Panc1 (cell line): ENCODE measurements at regions not wholly inside any gene's neighbourhood (a gene's known extent, or its start where the extent isn't known, plus 50 kb on each side); places are given as distances from the start of the nearest gene placed in this dataset.

Source experiments
- ATAC-seq: fragments of 200-7000 bp; cut with Tn5 transposase; 2 replicates; pipeline ENCODE4 v1.9.1; 2020; ENCODE audit warnings: mild to moderate bottlenecking, moderate library complexity
- BruUV-seq: library from RNA; stranded (reverse); fragments of 400-500 nt; replicated peaks from 2 replicates; lab custom pipeline; 2021; lab: Mats Ljungman, UMichigan
- CTCF ChIA-PET: fragments of 300-600 bp; sonication (Branson Sonifier 250); formaldehyde crosslinking; loops from one replicate; lab custom pipeline; 2022; ENCODE audit warnings: antibody characterized with exemption; lab: Charles Lee
- POLR2A ChIA-PET: fragments of 300-600 bp; sonication (Branson Sonifier 250); formaldehyde crosslinking; loops from one replicate; lab custom pipeline; 2022; ENCODE audit warnings: antibody characterized with exemption; lab: Charles Lee
- DNase-seq: peaks from one replicate; pipeline ENCODE4 v3.0.0-alpha.2; 2010; ENCODE audit warnings: low read depth, low spot score
- H3K27ac ChIP-seq: 2 replicates; pipeline ENCODE4 v1.5.1; 2011; ENCODE audit warnings: mild to moderate bottlenecking, low read length, inconsistent platforms
- H3K27me3 ChIP-seq: fragments of 200-500 bp; sonication (Bioruptor generic); 2 replicates; pipeline ENCODE4 v1.6.0; 2014; ENCODE audit warnings: low read length, inconsistent platforms; ENCODE audit not compliant: control insufficient read depth, insufficient read depth
- H3K36me3 ChIP-seq: fragments of 200-500 bp; sonication (Bioruptor generic); 2 replicates; pipeline ENCODE4 v1.5.1; 2014; ENCODE audit warnings: inconsistent platforms, mild to moderate bottlenecking, low read length, moderate library complexity; ENCODE audit not compliant: control insufficient read depth, insufficient read depth
- H3K4me1 ChIP-seq: 2 replicates; pipeline ENCODE4 v1.5.1; 2011; ENCODE audit warnings: inconsistent platforms, mild to moderate bottlenecking, low read length, moderate library complexity; ENCODE audit not compliant: control insufficient read depth, insufficient read depth
- H3K4me3 ChIP-seq, 2 experiments: 2 replicates each; pipeline ENCODE4 v1.5.1; 2011 to 2012; ENCODE audit warnings: low read depth in 2 of 2, low read length in 2 of 2, mild to moderate bottlenecking in 2 of 2, inconsistent platforms in 1 of 2, moderate library complexity in 1 of 2
- H3K9me3 ChIP-seq: fragments of 200-500 bp; sonication (Bioruptor generic); 2 replicates; pipeline ENCODE4 v1.5.1; 2014; ENCODE audit warnings: low read depth, mild to moderate bottlenecking, inconsistent platforms, low read length, moderate library complexity; ENCODE audit not compliant: control insufficient read depth, insufficient read depth
- POLR2AphosphoS5 ChIP-seq: IDR thresholded peaks from 2 replicates; pipeline ENCODE4 v1.6.1; 2012; ENCODE audit warnings: mild to moderate bottlenecking, low read depth, low read length, moderate library complexity
- REST ChIP-seq, 2 experiments: IDR thresholded peaks; 2 replicates each; pipeline ENCODE4 v1.6.1; 2011 to 2012; ENCODE audit warnings: low read depth in 2 of 2, control low read depth in 1 of 2, low read length in 1 of 2, mild to moderate bottlenecking in 1 of 2, moderate library complexity in 1 of 2; ENCODE audit not compliant: insufficient read depth in 1 of 2
- SIN3A ChIP-seq: IDR thresholded peaks from 2 replicates; pipeline ENCODE4 v1.6.1; 2012; ENCODE audit warnings: low read depth, mild to moderate bottlenecking, low read length, moderate library complexity, borderline replicate concordance; ENCODE audit not compliant: insufficient read depth
- TCF7L2 ChIP-seq: IDR thresholded peaks from 2 replicates; pipeline ENCODE4 v1.6.1; 2011; ENCODE audit warnings: mild to moderate bottlenecking, low read depth, low read length, inconsistent platforms
- in situ Hi-C: cut with HindIII; loops from 2 replicates; pipeline ENCODE4 v1.10.0; 2016; ENCODE audit warnings: low sequenced_read_pairs, low pct_unique_long_range_greater_than_20kb
- intact Hi-C: fragments of 100-400 bp; cut with micrococcal nuclease; formaldehyde crosslinking; loops from one replicate; pipeline ENCODE4 v1.10.0; 2022; ENCODE audit not compliant: unreplicated experiment
- TF ChIP-seq, protein P1 (sequence below): fragments of 450-650 bp; IDR thresholded peaks from 2 replicates; pipeline ENCODE4 v1.5.1; 2017; ENCODE audit warnings: mild to moderate bottlenecking

DNA sequence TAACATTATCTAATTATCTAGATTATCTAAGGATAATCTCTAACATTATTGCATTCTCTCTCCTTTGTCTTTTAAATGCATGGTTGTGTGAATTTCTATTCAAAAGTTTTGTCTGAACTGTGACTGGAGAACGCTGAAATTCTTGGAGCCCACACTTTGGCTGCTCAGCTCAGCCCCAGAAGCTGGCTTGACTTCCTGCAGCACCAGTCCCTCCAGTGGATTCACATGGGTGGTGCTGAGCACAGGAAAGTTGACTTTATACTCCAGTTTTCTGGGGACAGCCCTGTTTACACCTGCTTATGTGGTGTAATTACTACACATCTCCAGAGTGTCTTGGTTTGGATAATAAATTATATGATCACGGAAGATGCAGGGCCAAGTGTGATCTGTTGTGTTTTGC lies 255.1 kb upstream of the NOX3 start:
- Histone ChIP-seq H3K4me1 (no peaks in the 10 kb centered on the region), H3K27me3 (no peaks in the 10 kb centered on the region), H3K36me3 (no peaks in the 10 kb centered on the region), H3K9me3 (no peaks in the 10 kb centered on the region), H3K27ac (no peak overlapping the region), H3K4me3 (no peak overlapping the region)
- ChIA-PET POLR2A (no interaction called here), CTCF (no interaction called here)
- ATAC-seq (no peak), DNase-seq (no peak)
- no TSS peak for BruUV-seq
- TF ChIP-seq POLR2AphosphoS5 (no peak), REST (IDR thresholded peaks at IDR 0.05; ENCODE audit: insufficient read depth in 1 of 2, low read depth in 2 of 2, low read length in 1 of 2) (no peak), TCF7L2 (no peak), SIN3A (no peak)
- TF ChIP-seq, protein P1, sequence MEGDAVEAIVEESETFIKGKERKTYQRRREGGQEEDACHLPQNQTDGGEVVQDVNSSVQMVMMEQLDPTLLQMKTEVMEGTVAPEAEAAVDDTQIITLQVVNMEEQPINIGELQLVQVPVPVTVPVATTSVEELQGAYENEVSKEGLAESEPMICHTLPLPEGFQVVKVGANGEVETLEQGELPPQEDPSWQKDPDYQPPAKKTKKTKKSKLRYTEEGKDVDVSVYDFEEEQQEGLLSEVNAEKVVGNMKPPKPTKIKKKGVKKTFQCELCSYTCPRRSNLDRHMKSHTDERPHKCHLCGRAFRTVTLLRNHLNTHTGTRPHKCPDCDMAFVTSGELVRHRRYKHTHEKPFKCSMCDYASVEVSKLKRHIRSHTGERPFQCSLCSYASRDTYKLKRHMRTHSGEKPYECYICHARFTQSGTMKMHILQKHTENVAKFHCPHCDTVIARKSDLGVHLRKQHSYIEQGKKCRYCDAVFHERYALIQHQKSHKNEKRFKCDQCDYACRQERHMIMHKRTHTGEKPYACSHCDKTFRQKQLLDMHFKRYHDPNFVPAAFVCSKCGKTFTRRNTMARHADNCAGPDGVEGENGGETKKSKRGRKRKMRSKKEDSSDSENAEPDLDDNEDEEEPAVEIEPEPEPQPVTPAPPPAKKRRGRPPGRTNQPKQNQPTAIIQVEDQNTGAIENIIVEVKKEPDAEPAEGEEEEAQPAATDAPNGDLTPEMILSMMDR = no peak
- intact Hi-C loops (no loop called here), in situ Hi-C loops (no loop called here)

- TF ChIP-seq POLR2AphosphoS5 (no peak), SIN3A (no peak), TCF7L2 (no peak), REST (IDR thresholded peaks at IDR 0.05; ENCODE audit: insufficient read depth in 1 of 2, low read depth in 2 of 2, low read length in 1 of 2) (no peak)
- TF ChIP-seq, protein P1 = no peak
- Histone ChIP-seq H3K27me3 (no peaks in the 10 kb centered on the region), H3K4me3 (no peak overlapping the region), H3K4me1 (no peaks in the 10 kb centered on the region), H3K27ac (no peak overlapping the region), H3K9me3 (no peaks in the 10 kb centered on the region), H3K36me3 (no peaks in the 10 kb centered on the region)
- no TSS peak for BruUV-seq
- intact Hi-C loops = no loop called here
- ChIA-PET POLR2A (interaction anchor here (0.5 kb wide), 1 partner anchor 85 kb away, joined by 3 read pairs; no protein-coding TSS in a partner anchor), CTCF (no interaction called here)
- ATAC-seq (no peak), DNase-seq (no peak)
- in situ Hi-C loops = no loop called here
These were observed 253.6 kb upstream of the NOX3 start for GRCh38 chr6:155709262-155709661.
